ENCODE measurements at regions not wholly inside any gene's neighbourhood (a gene's known extent, or its start where the extent isn't known, plus 50 kb on each side); places are given as distances from the start of the nearest gene placed in this dataset.

DNA sequence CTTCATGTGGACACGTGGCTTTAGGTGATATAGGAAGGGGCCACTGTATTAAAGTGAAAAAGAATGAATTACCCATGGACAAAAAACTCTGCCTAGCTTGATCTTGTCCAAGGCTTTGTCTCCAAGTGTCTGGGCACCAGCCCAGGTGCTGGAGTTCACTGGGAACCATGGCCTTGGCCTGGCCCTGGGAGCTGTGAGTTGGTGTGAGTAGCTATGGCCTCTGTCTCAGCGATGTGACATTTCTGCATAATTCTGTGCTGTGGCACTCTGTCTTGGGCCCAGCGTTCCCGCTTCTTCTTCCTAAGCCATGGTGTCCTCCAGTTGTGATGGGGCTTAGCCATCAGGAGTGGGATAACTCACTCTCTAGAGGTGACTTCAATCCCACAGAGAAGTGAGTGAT lies 119.0 kb upstream of the PPP2R2D start:
- FAIRE-seq, result no peak

DNA sequence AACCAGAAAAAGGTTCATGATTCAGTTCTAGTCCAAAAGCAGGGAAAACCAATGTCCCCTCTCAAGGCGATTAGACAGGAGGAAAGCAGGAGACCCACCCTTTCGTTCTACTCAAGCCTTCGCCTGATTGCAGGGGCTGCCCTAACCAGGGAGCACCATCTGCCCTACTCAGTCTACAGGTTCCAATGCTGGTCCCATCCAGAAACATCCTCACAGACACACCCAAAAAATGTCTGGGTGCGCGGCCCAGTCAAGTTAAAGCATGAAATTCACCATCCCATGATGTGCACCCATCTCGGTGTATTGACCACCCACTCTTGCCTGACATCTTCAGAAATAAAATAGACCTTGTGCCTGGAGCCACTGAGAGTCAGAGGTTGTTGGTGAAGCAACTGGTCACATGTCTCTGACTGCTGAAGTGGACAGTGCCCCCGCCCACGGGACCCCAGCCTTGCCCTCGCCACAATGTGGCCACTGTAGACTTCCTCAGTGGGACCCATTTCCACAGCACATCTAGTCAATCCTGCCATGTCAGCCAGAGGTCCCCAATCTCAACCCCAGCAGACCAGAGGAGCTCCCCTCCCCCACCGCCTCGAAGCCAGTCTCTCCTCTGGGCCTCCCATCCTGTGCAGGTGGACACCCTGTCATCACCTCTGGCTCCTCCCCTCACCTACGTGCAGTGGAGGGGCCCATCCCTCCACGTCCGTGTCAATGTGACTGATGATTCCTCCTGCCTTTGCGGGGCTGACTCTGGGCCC lies 116.3 kb upstream of the PPP2R2D start:
- no peak for FAIRE-seq

DNA sequence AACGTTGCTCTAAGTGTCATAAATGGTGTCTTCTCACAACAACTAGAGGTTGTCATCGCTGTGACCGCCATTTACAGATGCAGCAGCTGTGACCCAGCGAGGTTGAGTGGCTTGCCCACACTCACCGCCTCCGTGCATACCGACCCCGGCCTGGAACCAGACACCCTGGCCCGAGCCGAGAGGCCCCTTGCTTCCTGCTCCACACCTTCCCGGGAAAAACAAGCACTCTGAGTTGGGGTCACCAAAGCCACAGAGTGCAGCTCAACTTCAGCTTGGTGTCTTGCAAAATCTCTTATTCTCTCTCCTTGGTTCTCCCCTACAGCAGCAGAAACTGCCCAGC lies 115.7 kb upstream of the PPP2R2D start:
- no peak for FAIRE-seq

DNA sequence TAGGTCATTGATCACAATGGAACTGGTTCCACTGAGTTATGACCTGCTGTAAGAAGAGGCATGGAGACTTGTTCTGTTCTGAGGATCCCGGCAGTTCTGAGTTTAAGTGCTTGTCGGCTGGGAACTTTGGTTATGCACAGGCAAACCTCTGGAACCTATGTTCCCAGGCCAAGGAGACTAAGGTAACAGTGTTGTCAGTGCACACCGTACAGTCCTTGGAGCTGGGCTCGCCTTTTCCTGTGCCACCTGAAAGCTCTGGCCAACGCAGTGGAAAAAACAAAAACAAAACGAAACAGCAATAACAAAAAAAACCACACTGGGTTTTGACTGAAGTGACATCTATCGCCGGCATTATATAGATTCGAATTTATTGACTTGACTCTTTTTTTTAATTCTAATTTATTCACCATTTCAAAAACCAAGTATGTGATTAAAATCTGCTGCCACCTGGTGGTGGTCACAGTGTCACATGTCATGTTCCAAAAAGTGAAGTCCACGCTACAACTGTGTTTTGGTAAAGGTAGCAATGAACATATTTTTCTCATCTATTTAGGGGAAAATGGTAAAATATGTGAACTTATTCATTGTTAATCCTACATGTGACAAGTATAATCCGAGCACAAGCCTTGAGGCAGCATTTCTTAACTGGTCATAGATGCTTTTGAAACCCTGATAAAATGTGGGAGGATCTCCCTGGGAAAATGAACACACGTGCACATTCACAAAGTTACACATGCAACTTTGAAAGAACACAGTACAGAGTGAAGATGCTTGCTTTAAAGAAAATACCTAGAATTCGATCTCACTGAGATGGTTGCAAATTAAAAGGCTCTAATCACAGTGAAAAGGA lies 113.8 kb upstream of the PPP2R2D start:
- peak; percentile 14 for FAIRE-seq

DNA sequence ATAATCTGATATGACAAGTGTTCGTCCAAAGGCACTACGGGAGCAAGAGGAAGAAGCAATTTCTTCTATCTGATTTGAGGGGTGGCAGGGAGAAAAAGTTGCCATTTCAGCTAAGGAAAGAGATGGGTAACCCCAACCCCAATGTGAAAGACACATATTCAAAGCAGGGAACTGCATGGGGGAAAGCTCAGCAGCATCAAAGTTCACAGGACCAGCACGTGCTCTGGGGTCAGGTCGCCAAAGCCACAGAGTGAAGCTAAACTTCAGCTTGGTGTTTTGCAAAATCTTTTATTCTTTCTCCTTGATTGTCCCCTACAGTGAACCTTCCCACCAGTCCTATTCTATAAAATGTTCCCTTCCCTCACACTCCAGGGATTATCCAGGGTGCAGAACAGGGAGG lies 112.8 kb upstream of the PPP2R2D start:
- FAIRE-seq, result no peak

DNA sequence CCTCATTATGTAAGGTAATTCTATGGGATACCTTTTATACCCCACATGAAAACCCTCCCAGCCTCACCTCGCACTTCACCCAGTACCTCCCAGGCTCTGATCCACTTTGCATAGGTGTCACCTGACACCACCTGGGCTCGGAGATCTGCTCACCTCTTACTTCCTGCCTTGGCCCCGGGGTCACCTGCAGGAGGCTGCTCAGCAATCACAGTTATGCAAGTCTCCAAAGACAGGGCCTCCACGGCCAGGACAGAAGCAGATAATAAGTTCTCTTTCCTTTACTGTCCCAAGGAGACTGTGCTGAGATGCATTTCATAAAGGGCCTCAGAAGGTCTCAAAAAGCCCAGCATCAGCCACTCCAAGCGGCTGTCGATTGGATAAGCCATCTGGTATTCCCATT lies 112.4 kb upstream of the PPP2R2D start:
- no peak for FAIRE-seq

DNA sequence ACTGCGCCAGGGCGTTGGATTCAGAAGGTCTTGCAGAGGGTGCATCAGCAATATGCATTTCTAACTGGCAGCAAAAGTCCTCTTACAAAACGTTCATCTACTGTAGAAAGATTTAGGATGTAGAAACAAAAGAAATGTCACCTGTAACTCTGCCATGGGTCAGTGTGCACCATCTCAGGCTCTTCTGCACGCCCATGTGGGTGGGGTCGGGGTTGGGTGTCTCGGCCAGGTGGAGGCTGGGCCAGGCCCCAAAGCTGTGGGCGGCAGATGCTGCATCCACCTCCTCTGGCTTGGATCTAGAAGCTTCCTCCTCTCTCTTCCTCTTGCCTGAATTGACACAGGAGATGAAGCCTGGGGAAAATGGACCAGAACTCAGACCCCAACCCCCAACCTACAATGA lies 111.3 kb upstream of the PPP2R2D start:
- FAIRE-seq, result no peak

DNA sequence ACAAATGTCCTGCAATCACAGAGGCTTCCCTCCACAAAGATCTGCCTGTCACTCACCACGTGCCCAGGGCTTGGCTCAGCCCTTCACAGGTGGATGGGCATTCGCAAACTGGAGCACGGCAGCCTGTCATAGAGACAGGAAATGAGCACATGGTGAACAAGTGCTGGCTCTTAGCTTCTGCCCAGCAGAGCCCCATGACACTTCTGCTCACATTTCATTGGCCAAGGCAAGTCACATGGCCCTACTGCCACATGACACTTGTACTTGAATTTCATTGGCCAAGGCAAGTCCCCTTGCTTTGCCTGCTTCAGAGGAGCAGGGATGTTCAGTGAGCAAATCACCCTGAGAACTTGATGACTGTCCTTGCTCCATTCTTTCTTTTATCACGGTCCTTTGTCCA lies 110.8 kb upstream of the PPP2R2D start:
- FAIRE-seq, result no peak

DNA sequence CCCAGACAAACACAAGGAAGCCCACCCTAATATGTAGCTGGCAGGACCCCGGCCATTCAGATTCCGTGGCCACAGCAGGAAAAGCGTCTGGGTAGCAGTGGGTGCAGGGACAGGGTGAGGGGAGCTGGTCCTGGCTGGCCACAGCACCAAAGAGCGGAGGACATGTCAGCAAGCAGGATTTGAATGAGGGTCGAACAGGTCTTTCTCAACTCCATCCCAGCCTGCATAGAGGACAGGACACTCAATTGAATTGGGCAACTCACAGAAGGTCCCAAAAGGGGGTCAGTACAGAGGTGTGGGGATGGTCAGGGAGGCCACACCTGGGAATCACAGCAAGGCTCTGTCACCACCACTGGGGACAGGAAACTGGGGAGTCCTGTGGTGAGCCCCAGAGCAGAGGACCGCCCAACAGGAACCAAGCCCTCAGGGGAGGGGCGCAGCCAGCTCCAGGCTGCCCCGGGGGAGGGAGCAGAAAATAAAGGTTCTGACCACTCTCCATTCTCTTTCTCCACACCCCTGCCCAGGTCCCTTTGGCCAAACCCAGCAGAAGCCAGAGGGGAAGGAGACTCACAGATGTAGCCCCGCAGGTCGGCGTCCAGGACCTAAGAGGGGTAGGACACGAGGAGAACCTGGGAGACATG lies 108.7 kb upstream of the PPP2R2D start:
- FAIRE-seq, result no peak

DNA sequence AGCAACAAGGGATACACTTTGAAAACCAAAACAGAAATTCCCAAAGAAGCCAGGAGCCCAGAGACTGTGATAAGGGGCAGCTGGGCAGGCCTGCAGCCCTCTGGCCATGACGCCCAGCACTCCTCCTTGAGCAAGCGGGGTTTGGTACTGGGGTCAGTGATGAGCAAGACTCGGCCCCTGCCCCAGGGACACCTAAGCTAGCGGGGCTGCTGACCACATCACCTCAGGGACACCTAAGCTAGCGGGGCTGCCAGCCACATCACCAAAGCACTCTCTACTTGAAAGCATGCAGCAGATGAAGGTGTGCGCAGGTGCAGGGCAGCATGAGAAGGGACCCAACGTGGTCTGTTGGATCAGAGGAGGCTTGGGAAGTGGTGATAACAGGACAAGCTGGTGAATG lies 108.0 kb upstream of the PPP2R2D start:
- no peak for FAIRE-seq

DNA sequence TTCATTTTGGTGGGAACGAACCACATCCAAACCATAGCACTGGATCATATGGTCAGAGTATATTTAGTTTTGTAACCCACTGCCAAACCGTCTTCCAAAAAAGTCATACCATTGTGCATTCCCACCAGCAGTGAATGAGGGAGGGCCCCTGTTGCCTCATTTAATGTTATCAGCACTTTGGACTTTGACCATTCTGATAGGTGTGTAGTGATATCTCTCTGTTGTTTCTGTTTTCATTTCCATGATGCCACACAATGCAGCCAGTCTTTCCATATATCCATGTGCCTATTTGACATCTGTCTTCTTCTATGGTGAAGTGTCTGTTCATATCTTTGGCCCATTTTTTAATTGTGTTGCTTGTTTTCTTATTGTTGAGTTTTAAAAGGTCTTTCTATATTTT lies 105.0 kb upstream of the PPP2R2D start:
- no peak for FAIRE-seq

DNA sequence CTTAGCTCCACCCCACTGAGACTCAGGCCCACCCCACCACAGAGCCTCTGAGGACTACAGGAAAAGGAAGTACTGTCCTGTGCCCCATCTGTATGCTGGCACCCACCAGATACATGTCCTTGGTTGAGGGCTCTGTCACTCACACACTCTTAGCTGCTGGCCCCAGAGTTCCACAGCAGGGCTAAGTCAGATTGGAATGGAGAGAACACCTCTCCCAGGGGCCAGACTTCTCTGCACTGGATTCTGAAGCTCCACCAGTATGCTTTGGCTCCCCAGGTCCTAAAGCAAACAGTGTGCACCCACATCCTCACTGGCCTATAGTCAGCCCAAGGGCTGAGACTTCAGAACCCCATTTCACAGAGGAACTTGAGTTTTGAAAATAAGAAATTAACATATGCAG lies 103.2 kb upstream of the PPP2R2D start:
- no peak for FAIRE-seq

DNA sequence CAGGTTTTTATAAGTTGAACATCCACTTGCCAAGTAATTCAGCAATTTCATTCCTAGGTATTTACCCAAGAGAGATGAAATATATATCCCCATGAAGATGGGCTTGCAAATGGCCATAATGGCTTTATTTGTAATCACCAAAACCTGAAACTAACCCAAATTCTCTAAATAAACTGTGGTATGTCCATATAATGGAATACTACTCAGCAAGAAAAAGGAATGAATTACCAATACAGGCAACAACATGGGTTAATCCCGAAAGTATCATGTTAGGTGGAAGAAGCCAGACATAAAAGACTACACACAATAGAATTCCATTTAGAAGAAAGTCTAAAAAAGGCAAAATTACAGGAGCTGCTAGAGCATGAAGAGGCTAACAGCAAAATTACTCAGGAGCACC lies 101.4 kb upstream of the PPP2R2D start:
- no peak for FAIRE-seq

DNA sequence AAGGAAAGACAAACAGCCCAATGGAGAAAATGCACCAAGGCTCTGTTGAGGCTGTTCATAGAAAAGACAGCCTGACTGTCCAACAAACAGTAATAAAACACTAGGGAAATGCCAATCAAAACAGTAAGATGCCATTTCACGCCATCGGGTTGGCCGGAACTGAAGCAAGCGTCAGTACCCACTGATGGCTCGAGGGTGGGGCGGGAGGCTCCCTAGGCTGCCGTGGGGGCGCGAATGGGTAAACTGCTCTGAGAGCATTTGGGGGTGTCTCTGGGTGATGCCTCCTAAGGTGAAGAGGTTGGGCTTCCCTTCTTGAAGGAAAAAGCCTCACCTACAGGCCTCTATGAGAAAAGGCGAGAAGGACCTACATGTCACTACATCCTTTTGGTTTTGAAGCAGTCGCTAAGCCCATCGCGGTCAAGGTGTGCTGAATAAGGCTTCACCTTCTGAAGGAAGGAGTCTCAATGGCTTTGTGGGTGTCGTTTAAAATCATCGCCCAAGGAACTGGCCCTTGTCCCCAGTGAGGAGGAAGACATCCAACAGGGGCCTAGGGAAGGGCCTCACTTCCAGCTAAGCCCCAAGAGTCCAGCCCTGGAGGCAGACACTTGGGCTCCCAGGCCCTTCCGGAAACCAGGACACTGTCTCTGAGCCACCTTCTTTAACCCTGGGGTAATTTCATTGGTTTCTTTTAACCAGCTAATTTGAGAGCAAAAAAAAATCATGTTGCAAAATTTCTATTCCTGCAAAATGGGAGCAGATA lies 98.5 kb upstream of the PPP2R2D start:
- FAIRE-seq, result no peak

DNA sequence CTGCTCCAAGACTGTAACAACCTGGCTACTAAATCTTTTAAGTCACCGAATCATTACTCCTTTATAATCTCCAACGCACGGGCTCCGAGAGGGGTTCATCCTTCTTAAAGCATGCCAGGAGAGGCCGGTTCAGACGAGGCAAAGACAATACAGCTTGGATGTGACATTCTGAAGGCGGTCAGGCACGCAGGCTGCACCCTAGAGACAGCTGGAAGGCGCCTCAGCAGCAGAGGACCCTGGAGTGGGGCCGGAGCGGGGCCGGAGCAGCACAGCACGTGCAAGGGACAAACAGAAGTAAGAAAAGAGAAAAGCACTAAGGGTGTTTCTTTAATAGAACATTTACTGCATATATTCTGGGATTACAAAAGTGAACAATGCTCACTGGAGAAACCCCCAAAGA lies 97.8 kb upstream of the PPP2R2D start:
- no peak for FAIRE-seq

DNA sequence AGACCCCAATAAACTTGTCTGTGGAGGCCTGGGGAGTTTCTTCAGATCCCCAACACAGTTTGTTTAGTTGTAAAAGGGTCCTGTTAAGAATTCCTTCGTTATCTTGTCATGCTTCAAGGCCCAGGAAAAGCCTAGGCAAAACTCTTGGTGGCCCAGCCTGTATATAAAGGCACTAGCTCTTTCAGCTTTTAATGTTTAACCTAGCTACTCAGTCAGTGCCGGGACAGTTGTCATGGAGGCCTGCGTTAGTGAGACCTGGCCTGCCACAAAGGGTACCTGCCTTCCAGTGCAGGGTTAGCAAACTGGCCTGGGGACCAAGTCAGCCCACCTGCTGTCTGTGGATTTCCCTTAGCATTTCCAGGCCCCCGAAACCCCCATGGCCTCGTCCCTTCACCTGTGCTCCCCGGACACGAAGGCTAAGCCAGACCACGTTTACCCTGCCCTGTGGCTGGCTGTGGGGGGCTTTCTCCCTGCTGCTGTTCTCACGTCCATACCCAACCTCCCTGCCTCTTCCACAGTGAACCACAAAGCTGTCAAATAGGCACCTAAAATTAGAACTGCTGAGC lies 96.9 kb upstream of the PPP2R2D start:
- no peak for FAIRE-seq

DNA sequence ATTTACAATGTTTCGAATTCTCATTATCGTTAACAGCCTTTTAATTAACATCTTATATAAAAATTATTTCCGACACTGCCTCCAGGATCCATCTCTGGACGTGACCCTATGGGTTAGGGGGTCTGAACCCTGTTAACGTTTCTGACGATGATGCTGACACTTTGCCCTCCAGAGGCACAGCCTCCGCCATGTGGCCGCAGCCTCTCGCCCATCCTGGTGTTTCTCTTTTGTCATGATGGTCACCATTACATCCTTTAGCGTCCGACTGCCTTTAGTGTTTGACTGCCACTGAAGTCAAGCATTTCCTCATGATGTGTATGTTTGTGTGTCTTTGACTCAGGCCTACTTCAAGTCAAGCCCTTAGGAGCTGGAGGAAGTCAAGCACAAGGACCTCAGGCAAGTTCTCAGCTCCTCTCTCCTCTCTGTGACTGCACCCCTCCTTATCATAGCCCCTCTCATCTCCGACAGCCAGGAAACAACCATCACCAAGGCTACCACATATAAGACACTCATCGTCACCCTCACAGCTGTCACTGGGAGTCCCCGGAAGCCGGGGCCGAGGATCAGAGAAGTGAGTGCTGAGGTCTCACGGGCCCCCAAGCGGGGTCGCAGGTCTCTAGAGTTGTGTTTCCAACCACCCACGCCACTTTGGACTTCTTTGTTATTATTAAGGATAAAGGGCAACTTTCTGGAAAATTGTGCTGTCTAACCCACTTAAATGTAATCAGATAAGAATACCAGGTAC lies 96.1 kb upstream of the PPP2R2D start:
- no peak for FAIRE-seq

DNA sequence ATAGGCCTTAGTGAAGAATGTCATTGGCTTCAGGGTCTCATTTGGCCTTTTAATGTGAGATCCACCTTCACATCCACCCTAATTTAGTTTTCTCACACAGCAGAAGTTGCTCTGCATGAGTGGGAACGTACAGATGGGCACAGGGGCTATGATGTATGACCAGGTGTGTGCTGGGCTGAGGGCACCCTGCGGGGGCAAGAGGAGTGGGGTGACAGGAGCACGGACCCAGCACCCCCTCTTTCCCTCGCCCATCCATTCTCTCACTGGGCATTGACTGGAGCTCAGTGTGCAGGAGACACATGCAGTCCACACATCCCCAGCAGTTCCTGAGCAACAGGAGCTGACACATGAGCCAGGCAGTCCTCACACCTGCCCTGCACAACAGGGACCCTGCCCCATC lies 95.1 kb upstream of the PPP2R2D start:
- no peak for FAIRE-seq

DNA sequence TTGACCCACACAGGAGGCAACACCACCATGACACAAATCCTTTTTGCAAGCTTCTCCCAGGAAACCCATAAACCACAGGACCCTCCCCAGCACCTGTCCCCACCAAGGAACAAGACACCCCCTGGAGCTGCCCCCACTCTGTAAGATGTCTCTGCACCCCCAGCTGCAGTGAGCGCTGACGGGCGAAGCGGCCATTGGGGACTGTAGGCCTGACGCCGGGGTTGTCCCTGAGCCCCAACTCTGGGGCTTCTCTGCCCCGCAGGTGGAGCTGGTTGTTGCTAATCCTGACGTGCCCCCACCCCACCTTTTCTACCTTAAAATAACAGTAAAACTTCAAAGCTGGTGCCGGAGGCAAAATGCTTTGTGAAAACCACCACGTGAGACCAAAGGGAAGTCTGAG lies 94.7 kb upstream of the PPP2R2D start:
- FAIRE-seq, result no peak

DNA sequence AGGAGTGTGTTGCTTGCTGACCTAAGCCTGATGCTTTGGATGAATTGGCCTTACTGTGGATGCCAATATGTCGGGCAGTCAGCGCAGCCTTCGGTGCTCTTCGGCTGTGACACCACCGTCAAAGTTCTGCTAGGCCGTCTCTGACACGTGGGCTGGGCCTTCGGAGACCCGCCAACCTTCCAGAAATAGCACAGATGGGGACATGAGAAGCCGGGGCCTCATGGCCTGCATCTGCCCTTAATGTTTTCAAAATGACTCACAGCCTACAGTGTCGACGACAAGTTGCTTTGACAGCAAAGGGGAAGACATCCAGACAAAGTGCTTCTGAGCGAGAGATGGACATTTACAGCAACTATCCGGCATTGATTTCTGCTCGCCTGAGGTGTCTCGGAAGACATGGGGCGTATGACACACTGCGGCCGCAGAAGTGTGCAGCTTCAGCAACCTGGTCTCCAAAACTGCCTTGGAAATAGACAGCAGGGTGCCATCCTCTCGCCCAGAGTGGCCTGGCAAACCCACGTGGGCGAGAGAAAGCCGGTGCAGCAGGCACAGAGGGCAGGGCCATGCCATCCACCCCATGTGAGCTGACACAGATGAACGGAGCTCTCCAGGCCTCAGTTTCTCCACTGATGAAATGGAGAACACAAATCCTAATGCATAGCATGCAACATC lies 94.0 kb upstream of the PPP2R2D start:
- FAIRE-seq, result no peak

DNA sequence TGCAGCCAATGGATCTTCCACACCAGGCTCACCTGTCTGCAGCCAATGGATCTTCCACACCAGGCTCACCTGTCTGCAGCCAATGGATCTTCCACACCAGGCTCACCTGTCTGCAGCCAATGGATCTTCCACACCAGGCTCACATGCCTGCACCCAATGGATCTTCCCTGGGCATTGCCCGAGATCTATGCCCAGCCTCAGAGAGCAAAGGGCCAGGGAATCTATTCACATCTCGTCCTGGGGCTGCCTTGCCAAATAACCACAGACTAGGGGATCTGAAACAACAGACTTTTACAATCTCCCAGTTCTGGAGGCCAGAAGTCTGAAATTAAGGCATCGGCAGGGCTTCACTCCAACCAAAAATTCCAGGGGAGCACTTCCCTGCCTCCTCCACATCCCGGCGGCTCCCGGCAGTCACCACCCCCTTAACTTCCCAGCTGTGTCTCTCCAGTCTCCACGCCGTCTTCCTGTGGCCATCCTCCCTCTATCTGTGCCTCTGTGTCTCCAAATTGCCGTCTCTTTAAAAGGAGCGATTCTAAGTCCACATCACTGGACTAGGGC lies 92.4 kb upstream of the PPP2R2D start:
- no peak for FAIRE-seq

Measured in colon (tissue), 2 donors.